HCEC 1CT (cell line): ENCODE measurements at regions not wholly inside any gene's neighbourhood (a gene's known extent, or its start where the extent isn't known, plus 50 kb on each side); places are given as distances from the start of the nearest gene placed in this dataset.
"Not testable (repeated sequence)": the region's sequence is repeated elsewhere in the genome, so short reads cannot be mapped to it uniquely, and the experiment has no call there.

Experiments
- DNase-seq: peaks from one replicate; pipeline ENCODE4 v3.0.0-alpha.2; 2017

DNA sequence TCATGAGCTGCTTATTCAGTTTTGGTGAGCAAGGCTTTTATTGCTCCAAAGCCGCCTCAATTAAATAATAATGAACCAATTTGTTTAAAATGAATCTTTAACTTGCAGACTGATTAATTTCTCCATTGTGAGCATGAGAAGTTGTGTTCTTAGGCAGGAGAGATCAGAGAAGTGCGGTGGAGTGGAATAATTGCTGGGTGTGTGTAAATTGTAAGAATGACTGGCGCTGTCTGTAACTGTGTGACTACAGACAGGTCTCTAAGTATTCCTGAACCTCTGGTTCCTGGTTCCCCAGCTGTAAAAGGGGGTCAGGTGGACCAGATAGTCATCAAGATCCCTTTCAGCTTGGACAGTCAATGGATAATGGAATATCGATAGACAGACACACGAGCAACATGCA is 98.0 kb upstream of the EFEMP1 start:
- no peak for DNase-seq

GRCh38 chr2:56025469-56026193 is 102.0 kb upstream of the EFEMP1 start:
- no peak for DNase-seq

GRCh38 chr2:56026828-56027227 is 103.2 kb upstream of the EFEMP1 start:
- no peak for DNase-seq

- no peak for DNase-seq
Observed at GRCh38 chr2:56030062-56030461, 106.5 kb upstream of the EFEMP1 start.

- no peak for DNase-seq
Observed at GRCh38 chr2:56030901-56031300, 107.3 kb upstream of the EFEMP1 start.

GRCh38 chr2:56034258-56034657 is 110.7 kb upstream of the EFEMP1 start:
- no peak for DNase-seq

- DNase-seq, result no peak
Observed at GRCh38 chr2:56040189-56040588, 116.6 kb upstream of the EFEMP1 start.

DNA sequence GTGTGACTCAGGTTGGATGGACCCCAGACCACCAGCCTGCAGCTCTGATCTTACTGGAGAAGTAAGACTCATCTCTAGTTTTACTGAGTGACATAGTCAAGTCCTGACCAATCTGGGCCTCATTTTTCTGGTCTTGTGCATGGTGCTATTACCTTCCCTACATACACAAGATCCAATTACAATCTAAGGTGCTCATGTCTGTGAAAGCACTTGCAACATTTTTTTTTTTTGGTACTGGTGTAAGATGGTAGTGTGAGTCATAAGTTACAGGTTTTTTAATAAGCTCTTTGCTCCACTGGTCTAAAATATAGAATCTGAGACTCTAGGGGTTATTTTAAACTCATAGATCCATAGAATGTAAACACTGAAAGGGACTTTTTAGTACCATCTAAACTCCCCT is 117.3 kb upstream of the EFEMP1 start:
- DNase-seq, result no peak

- no peak for DNase-seq
Observed at GRCh38 chr2:56047136-56047535, 123.6 kb upstream of the EFEMP1 start.

DNA sequence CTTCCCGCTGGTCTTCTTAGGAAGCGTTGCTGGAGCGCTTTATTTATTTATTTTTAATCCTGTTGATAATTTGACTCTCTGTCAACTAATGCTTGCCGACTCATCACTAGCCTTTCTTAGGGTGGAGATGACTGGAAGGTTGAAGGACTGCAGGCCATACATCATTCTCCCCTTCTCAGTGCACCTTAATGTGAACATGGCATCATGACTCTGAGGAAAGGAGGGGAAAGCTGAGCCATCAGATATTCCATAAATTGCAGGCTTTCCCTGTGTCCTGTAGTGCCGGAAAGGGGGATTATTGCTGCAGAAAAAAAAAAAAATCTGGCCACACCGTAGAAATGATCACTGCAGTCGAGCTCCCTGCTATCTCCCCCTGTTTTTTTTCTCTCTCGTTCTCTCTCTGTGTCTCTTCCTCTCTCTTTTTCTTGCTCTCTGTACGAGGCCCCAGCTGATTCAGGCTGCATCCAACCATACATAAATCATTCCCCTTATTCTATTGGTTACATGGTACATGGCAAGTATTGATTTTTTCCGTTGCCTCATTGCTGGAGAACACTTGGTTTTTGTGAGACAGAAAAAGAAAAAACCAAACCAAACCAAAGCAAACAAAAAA is 125.8 kb upstream of the EFEMP1 start:
- no peak for DNase-seq

DNA sequence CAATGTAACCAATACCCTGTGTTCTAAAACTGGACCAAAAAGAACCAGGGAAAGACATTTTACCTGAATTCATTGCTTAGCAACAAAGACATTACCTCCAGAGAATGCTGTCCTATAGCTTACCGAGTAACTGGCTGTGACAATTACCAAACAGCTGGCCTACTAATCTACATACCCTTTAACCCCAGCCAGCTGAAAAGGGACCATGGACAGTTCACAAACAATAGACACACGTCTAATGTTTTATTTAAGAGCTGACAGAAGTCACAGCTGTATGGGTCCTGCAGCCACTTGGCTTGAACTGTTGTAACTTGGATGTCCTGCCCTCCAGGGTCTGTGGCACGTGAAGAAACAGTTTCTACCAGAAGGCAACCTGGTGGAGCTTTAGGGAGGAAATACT is 130.1 kb upstream of the EFEMP1 start:
- DNase-seq, result no peak

- DNase-seq, result no peak
Observed at GRCh38 chr2:56055405-56055804, 128.4 kb upstream of the CCDC85A start.

DNA sequence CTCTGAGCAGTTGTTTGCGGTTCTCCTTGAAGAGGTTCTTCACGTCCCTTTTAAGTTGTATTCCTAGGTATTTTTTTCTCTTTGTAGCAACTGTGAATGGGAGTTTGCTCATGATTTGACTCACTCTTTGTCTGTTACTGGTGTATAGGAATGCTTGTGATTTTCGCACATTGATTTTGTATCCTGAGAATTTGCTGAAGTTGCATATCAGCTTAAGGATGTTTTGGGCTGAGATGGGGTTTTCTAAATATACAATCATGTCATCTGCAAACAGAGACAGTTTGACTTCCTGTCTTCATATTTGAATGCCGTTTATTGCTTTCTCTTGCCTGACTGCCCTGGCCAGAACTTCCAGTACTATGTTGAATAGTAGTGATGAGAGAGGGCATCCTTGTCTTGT is 122.5 kb upstream of the CCDC85A start:
- not testable (repeated sequence) for DNase-seq

- DNase-seq, result no peak
Observed at GRCh38 chr2:56068746-56069145, 115.0 kb upstream of the CCDC85A start.

- DNase-seq, result peak; percentile 20
Observed at GRCh38 chr2:56077359-56077915, 106.4 kb upstream of the CCDC85A start.

DNA sequence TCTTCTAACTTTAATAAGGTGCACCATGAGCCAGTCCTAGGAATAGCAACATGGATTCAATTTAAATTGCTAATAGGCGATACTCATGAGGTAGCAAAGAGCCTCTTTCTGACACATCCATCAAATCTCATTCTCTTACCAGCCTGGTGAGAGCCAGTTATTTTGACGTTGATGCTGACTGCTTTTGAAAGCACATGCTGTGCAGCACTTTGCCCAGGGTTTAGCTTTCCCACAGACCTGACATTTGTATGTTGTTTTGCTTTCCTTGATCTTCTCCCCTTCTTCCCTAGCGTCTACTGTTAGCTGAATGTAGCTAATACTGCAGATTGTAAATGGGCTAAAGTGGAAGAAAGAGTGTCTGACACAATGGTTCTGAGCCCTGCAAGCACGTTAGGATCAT is 101.1 kb upstream of the CCDC85A start:
- no peak for DNase-seq

DNA sequence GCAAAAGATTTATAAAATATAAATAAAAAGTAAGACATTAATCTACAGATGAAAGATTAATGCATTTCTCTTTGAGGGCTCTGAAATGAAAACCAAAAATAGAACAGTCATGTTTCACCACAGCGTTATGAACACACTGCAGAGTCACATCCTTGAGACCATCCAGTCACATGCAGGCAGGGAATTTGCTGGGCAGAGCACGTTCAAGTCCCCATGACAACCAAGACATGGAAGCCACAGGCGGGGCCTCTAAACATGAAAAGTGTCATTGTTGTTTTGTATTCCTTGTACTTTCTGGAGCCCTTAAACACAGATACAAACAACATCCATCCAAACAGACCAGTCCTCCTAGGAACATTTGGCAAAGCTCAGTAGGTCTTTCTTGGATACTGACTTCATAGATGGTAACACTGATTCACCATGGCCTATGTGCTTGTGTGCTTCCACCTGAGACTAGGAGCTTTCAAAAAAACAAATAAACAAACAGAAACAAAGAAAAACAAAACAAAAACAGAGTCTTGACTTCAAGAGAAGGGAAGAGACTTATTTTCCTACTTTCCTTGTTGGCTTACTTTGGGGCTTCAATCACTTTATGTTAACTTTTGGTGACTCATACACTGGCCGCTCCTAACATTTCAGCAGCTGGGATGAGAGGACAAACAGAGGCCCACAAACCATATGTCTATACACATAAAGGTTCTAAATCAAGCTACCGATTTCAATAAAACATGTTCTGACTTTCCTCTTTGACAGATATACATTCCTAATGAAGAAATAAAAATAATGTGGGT is 99.5 kb upstream of the CCDC85A start:
- DNase-seq, result no peak

GRCh38 chr2:56086336-56086735 is 97.5 kb upstream of the CCDC85A start:
- DNase-seq, result no peak

DNA sequence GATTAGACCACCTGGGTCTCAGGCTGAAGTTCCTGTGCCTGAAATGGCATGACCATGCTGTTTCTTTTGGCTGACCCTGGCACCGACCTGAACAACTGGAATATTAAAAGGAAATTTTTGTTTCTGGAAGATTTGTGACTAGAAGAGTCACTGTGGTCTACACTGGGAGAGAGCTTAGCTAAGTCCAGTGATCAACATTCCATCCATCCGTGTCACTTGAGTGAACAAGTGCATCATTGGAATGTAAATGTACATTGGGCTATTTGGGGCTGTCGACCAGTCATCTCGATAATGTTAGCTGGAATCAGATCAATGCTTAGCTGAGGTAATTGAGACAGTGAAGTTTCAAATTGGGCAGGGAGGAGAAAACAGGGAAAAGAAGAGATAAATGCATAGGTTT is 95.4 kb upstream of the CCDC85A start:
- no peak for DNase-seq

DNA sequence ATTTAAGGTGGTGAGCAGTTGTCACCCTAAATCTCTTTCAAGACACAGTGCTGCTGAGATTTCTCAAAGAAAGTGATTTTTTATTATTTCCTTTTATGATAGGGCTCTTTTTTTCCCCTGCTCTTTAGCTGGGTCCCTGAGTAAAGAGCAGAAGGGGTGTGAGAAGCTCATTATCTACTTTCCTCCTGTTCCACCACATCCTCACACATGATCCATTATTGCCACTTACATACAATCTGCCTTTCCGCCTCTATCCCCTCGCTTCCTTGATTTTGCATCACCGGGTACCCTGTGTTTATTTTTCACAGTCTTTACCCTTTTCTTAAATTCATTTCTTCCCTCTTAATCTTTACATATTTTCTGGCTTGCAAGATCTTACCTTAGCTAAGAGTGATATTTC is 93.9 kb upstream of the CCDC85A start:
- DNase-seq, result no peak

DNA sequence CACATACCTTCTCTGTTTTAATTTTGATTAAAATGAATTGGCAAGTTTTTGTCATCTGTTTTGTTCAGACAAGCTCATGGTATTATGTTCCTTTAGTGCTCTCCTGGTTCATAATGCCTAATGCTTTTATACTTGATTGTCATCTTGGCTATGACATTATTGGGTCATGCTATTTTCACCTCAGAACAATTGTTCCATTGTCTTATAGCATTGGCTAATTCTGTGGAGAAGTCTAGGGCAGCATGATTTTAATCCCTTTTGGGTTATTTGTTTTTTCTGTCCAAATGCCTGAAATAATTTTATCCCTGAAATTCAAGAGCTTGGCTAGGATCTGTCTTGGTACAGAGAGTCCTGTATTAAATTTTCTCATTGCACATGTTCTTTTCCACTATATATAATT is 83.8 kb upstream of the CCDC85A start:
- DNase-seq, result no peak

DNA sequence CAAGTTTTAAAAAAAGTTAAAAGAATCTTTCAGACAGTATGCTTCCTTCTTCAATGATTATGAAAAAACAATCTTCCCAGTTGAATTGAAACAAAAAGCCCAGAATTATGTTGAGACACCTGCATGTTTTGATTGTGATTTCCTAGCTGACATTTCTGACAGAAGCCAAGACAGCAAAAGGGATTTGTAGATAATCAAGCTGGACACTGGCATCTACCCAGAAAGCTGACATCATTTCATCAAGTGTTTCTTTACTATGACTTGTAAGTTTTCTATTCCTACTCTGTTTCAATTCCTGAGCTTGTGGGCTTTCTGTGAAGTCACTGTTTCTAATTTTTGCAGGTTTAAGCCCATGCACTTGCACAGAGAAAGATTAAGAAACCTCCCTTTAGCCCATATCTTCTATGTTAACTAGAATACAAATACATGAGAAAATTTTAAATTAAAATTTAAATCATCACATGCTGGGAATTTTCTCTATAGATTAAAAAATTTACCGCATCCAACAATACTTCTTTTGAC is 82.9 kb upstream of the CCDC85A start:
- no peak for DNase-seq

DNA sequence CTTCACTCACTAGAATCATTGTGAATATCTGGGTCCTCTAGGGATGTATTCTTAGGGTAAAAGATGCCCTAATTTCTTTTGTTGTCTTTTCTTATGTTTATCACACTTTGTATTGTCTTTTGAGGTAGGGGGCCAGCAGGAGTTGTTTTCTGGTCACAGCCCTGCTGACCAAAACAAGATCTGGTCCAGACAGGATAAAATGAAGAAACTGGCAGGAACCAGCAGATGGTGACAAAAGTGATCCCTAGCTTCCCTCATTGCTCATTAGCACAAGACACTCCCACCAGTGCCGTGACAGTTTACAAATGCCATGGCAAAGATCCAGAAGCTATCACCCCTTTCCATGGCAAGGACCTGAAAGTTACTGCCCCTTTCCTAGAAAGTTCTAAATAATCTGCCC is 81.7 kb upstream of the CCDC85A start:
- DNase-seq, result no peak

GRCh38 chr2:56102866-56103265 is 80.9 kb upstream of the CCDC85A start:
- DNase-seq, result peak; percentile 60
